ENCODE measurements at regions not wholly inside any gene's neighbourhood (a gene's known extent, or its start where the extent isn't known, plus 50 kb on each side); places are given as distances from the start of the nearest gene placed in this dataset.
A peak's percentile ranks its signal among the peaks of the same experiment; 100 is the strongest.

GRCh38 chr6:168741942-168742782, 301.2 kb downstream of the SMOC2 start:
- POLR2A ChIA-PET = no interaction called here
- CTCF ChIA-PET = no interaction called here
- BruUV-seq (replicated peaks) = no TSS peak
- DNase-seq = no peak
- no peaks in the 10 kb centered on the region; the same call in none of the 2 replicates for H3K9me3 ChIP-seq
- H3K36me3 Mint-ChIP-seq (ENCODE audit: insufficient read depth, unreplicated experiment) = no peaks in the 10 kb centered on the region
- no peak overlapping the region for H3K4me3 Mint-ChIP-seq (ENCODE audit: unreplicated experiment)
- intact Hi-C loops (cut with micrococcal nuclease; ENCODE audit: unreplicated experiment) = no loop called here
- no peaks in the 10 kb centered on the region for H3K4me1 Mint-ChIP-seq (ENCODE audit: low read depth, unreplicated experiment)
- H3K27ac Mint-ChIP-seq (ENCODE audit: unreplicated experiment) = peak overlapping the region; percentile 37
- no peak overlapping the region for H3K4me3 ChIP-seq (ENCODE audit: low read depth, low read length)
- H3K4me1 ChIP-seq = peaks cover 16% of the 10 kb centered on the region
- H3K27me3 ChIP-seq (replicated peaks; ENCODE audit: control insufficient read depth, insufficient read depth, low read length) = no peaks in the 10 kb centered on the region
- no peaks in the 10 kb centered on the region for H3K9me3 Mint-ChIP-seq (ENCODE audit: unreplicated experiment)
- H3K36me3 ChIP-seq (ENCODE audit: control insufficient read depth, insufficient read depth, low read length) = no peaks in the 10 kb centered on the region
- H3K27me3 Mint-ChIP-seq (ENCODE audit: insufficient read depth, unreplicated experiment) = no peaks in the 10 kb centered on the region
- TF ChIP-seq CTCF (IDR thresholded peaks at IDR 0.05; ENCODE audit: insufficient read depth in 1 of 2, low read depth in 1 of 2, low read length in 1 of 2, severe bottlenecking in 1 of 2, unreplicated experiment in 1 of 2) = no peak

GRCh38 chr6:168741305-168741704, 300.3 kb downstream of the SMOC2 start:
- Mint-ChIP-seq H3K4me3 (ENCODE audit: unreplicated experiment) (no peak overlapping the region), H3K4me1 (ENCODE audit: low read depth, unreplicated experiment) (peaks cover 6% of the 10 kb centered on the region), H3K27ac (ENCODE audit: unreplicated experiment) (no peak overlapping the region), H3K36me3 (ENCODE audit: insufficient read depth, unreplicated experiment) (no peaks in the 10 kb centered on the region), H3K9me3 (ENCODE audit: unreplicated experiment) (peaks cover 3% of the 10 kb centered on the region), H3K27me3 (ENCODE audit: insufficient read depth, unreplicated experiment) (no peaks in the 10 kb centered on the region)
- intact Hi-C loops (cut with micrococcal nuclease; ENCODE audit: unreplicated experiment) = no loop called here
- H3K27me3 ChIP-seq (replicated peaks; ENCODE audit: control insufficient read depth, insufficient read depth, low read length) = no peaks in the 10 kb centered on the region
- no peak for TF ChIP-seq CTCF (IDR thresholded peaks at IDR 0.05; ENCODE audit: insufficient read depth in 1 of 2, low read depth in 1 of 2, low read length in 1 of 2, severe bottlenecking in 1 of 2, unreplicated experiment in 1 of 2)
- no TSS peak for BruUV-seq (replicated peaks)
- CTCF ChIA-PET = no interaction called here
- H3K4me3 ChIP-seq (ENCODE audit: low read depth, low read length) = no peak overlapping the region
- peaks cover 9% of the 10 kb centered on the region for H3K4me1 ChIP-seq
- POLR2A ChIA-PET = no interaction called here
- no peaks in the 10 kb centered on the region for H3K36me3 ChIP-seq (ENCODE audit: control insufficient read depth, insufficient read depth, low read length)
- DNase-seq = no peak
- no peaks in the 10 kb centered on the region; the same call in none of the 2 replicates for H3K9me3 ChIP-seq

GRCh38 chr6:168739381-168739780, 298.4 kb downstream of the SMOC2 start:
- no peak for TF ChIP-seq CTCF (IDR thresholded peaks at IDR 0.05; ENCODE audit: insufficient read depth in 1 of 2, low read depth in 1 of 2, low read length in 1 of 2, severe bottlenecking in 1 of 2, unreplicated experiment in 1 of 2)
- Histone ChIP-seq H3K4me3 (ENCODE audit: low read depth, low read length) (no peak overlapping the region), H3K9me3 (no peaks in the 10 kb centered on the region; the same call in none of the 2 replicates), H3K4me1 (no peaks in the 10 kb centered on the region), H3K36me3 (ENCODE audit: control insufficient read depth, insufficient read depth, low read length) (no peaks in the 10 kb centered on the region), H3K27me3 (replicated peaks; ENCODE audit: control insufficient read depth, insufficient read depth, low read length) (no peaks in the 10 kb centered on the region)
- Mint-ChIP-seq H3K4me1 (ENCODE audit: low read depth, unreplicated experiment) (peaks cover 18% of the 10 kb centered on the region), H3K9me3 (ENCODE audit: unreplicated experiment) (peaks cover 10% of the 10 kb centered on the region), H3K27ac (ENCODE audit: unreplicated experiment) (no peak overlapping the region), H3K36me3 (ENCODE audit: insufficient read depth, unreplicated experiment) (no peaks in the 10 kb centered on the region), H3K4me3 (ENCODE audit: unreplicated experiment) (no peak overlapping the region), H3K27me3 (ENCODE audit: insufficient read depth, unreplicated experiment) (no peaks in the 10 kb centered on the region)
- CTCF ChIA-PET = no interaction called here
- POLR2A ChIA-PET = no interaction called here
- no TSS peak for BruUV-seq (replicated peaks)
- DNase-seq = no peak
- intact Hi-C loops (cut with micrococcal nuclease; ENCODE audit: unreplicated experiment) = no loop called here
